ENCODE measurements at regions not wholly inside any gene's neighbourhood (a gene's known extent, or its start where the extent isn't known, plus 50 kb on each side); places are given as distances from the start of the nearest gene placed in this dataset.

GRCh38 chr9:14962193-14962882 lies 52.1 kb upstream of the FREM1 start:
- Mint-ChIP-seq H3K4me1 (ENCODE audit: insufficient read depth, unreplicated experiment) (peaks cover 11% of the 10 kb centered on the region), H3K36me3 (ENCODE audit: insufficient read depth, unreplicated experiment) (no peaks in the 10 kb centered on the region), H3K27ac (ENCODE audit: low read depth, unreplicated experiment) (no peak overlapping the region), H3K9me3 (ENCODE audit: unreplicated experiment) (no peaks in the 10 kb centered on the region), H3K27me3 (ENCODE audit: insufficient read depth, unreplicated experiment) (peaks cover 18% of the 10 kb centered on the region), H3K4me3 (ENCODE audit: unreplicated experiment) (no peak overlapping the region)
- CTCF ChIA-PET = interaction anchor here (0.6 kb wide), 1 partner anchor 194 kb away, joined by 4 read pairs; no protein-coding TSS in a partner anchor
- POLR2A ChIA-PET = interaction anchor here (0.6 to 0.7 kb wide), 2 partner anchors 30 to 375 kb away, joined by 3 read pairs; no protein-coding TSS in a partner anchor
- DNase-seq (ENCODE audit: unreplicated experiment) = peak; percentile 79
- TF ChIP-seq, protein P1, sequence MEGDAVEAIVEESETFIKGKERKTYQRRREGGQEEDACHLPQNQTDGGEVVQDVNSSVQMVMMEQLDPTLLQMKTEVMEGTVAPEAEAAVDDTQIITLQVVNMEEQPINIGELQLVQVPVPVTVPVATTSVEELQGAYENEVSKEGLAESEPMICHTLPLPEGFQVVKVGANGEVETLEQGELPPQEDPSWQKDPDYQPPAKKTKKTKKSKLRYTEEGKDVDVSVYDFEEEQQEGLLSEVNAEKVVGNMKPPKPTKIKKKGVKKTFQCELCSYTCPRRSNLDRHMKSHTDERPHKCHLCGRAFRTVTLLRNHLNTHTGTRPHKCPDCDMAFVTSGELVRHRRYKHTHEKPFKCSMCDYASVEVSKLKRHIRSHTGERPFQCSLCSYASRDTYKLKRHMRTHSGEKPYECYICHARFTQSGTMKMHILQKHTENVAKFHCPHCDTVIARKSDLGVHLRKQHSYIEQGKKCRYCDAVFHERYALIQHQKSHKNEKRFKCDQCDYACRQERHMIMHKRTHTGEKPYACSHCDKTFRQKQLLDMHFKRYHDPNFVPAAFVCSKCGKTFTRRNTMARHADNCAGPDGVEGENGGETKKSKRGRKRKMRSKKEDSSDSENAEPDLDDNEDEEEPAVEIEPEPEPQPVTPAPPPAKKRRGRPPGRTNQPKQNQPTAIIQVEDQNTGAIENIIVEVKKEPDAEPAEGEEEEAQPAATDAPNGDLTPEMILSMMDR (IDR thresholded peaks at IDR 0.05; ENCODE audit: unreplicated experiment) = no peak
- BruUV-seq (replicated peaks) = no TSS peak
- intact Hi-C loops (cut with micrococcal nuclease) = no loop called here

GRCh38 chr9:14961372-14962068 lies 51.3 kb upstream of the FREM1 start:
- H3K36me3 Mint-ChIP-seq (ENCODE audit: insufficient read depth, unreplicated experiment) = no peaks in the 10 kb centered on the region
- peak; percentile 8 for DNase-seq (ENCODE audit: unreplicated experiment)
- no peak overlapping the region for H3K27ac Mint-ChIP-seq (ENCODE audit: low read depth, unreplicated experiment)
- POLR2A ChIA-PET = interaction anchor here (0.7 kb wide), 1 partner anchor 29 kb away, joined by 3 read pairs; no protein-coding TSS in a partner anchor
- H3K4me3 Mint-ChIP-seq (ENCODE audit: unreplicated experiment) = no peak overlapping the region
- BruUV-seq (replicated peaks) = no TSS peak
- peaks cover 24% of the 10 kb centered on the region for H3K27me3 Mint-ChIP-seq (ENCODE audit: insufficient read depth, unreplicated experiment)
- intact Hi-C loops (cut with micrococcal nuclease) = no loop called here
- TF ChIP-seq, protein P1 (IDR thresholded peaks at IDR 0.05; ENCODE audit: unreplicated experiment) = no peak
- peaks cover 11% of the 10 kb centered on the region for H3K4me1 Mint-ChIP-seq (ENCODE audit: insufficient read depth, unreplicated experiment)
- CTCF ChIA-PET = no interaction called here
- H3K9me3 Mint-ChIP-seq (ENCODE audit: unreplicated experiment) = no peaks in the 10 kb centered on the region

- peaks cover 24% of the 10 kb centered on the region for H3K27me3 Mint-ChIP-seq (ENCODE audit: insufficient read depth, unreplicated experiment)
- H3K27ac Mint-ChIP-seq (ENCODE audit: low read depth, unreplicated experiment) = no peak overlapping the region
- peaks cover 11% of the 10 kb centered on the region for H3K4me1 Mint-ChIP-seq (ENCODE audit: insufficient read depth, unreplicated experiment)
- DNase-seq (ENCODE audit: unreplicated experiment) = peak; percentile 51
- POLR2A ChIA-PET = no interaction called here
- no peaks in the 10 kb centered on the region for H3K9me3 Mint-ChIP-seq (ENCODE audit: unreplicated experiment)
- CTCF ChIA-PET = no interaction called here
- intact Hi-C loops (cut with micrococcal nuclease) = no loop called here
- TF ChIP-seq, protein P1 (IDR thresholded peaks at IDR 0.05; ENCODE audit: unreplicated experiment) = no peak
- no peaks in the 10 kb centered on the region for H3K36me3 Mint-ChIP-seq (ENCODE audit: insufficient read depth, unreplicated experiment)
- no peak overlapping the region for H3K4me3 Mint-ChIP-seq (ENCODE audit: unreplicated experiment)
- no TSS peak for BruUV-seq (replicated peaks)
These were observed 50.7 kb upstream of the FREM1 start for GRCh38 chr9:14960881-14961280.

Data from MCF 10A (cell line).